Ramos (cell line): ENCODE measurements at regions not wholly inside any gene's neighbourhood (a gene's known extent, or its start where the extent isn't known, plus 50 kb on each side); places are given as distances from the start of the nearest gene placed in this dataset.

Source experiments
- in situ Hi-C: fragments of 300-500 bp; cut with MboI; formaldehyde crosslinking; loops from one replicate; pipeline ENCODE4 v1.14.3; 2022; ENCODE audit warnings: low sequenced_read_pairs; ENCODE audit not compliant: unreplicated experiment

DNA sequence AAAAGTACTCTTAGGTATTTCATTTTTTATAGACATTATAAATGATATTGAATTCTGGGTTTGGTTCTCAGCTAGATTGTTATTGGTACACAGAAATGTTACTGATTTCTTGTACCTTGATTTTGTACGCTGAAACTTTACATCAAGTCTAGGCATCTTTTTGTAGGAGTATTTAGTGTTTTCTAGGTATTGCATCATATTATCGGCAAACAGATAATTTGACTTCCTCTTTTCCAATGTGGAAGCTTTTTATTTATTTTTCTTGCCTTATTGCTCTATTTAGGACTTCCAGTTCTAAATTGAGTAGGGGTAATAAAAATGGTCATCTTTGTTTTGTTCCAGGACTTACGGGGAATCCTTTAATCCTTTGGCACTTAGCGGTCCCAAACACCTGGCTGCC lies 676.6 kb upstream of the CCDC179 start:
- in situ Hi-C loops = no loop called here

DNA sequence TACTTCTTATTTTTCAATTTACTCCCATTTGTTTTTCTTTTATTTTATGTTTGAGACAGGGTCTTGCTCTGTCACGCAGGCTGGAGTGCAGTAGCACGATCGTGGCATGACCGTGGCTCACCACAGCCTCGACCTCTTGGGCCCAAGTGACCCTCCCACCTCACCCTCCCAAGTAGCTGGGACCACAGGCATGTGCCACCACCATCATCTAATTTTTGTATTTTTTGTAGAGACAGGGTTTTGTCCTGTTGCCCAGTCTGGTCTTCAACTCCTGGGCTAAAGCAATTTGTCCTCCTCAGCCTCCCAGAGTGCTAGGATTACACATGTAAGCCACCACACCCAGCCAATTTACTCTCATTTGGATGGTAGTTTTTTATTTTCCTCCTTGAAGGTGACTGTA lies 679.3 kb upstream of the CCDC179 start:
- in situ Hi-C loops = no loop called here

DNA sequence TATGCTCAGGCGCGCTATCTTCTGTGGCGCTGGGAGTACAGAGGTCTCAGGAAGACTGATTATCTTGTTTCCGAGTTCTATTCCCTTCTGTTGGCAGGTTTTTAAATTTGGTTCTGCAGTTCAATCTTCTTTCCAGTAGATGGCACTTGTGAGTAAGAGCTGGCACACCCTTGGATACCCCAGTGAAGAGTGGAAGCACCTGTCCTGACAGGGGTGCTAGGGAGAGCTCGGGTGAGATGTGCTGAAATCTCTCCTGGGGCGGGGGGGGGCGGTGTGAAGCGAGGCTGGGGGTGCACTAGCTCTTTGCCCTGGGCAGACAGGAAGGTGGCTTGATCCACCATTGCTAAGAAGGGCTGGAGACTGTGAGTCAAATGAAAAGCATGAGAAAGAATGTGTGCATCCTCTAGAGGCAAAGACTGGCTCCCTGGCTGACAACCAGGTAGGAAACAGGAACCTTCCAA lies 679.9 kb upstream of the CCDC179 start:
- in situ Hi-C loops = no loop called here

DNA sequence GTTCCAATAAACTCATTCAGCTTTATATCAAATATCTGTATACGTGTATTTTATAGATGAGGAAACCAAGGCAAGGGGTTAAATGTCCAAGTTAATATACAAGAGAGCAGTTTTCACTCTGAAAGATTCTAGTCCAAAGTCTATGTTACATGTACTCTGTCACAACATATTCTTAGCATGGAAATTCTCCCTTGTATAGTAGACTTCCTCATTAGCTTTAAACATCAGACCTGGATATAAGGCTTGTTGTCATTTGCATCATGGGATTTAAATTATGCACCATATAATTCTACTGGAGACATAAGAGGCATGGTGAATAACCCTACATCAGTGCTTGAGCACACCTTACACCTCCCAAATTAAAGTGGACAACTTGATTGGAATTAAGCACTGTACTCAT lies 681.9 kb upstream of the CCDC179 start:
- in situ Hi-C loops = no loop called here

DNA sequence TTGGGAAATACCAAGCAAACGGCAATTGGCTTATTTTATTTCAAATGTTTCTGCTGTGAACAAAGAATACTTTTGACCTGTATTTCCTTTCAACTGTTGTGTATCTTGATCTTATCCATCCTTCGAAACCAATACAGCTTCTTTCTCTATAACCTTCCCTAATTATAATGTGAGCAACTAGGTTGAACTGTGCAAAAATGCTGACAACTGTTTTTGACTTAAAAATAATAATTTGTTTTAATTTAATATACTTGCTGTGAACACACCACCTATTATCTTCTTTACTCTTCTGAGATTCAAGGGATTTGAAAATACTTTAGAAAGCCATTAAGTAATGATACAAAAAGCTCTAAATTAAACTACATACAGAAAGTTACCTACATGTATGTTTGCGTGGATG lies 682.5 kb upstream of the CCDC179 start:
- in situ Hi-C loops = no loop called here

DNA sequence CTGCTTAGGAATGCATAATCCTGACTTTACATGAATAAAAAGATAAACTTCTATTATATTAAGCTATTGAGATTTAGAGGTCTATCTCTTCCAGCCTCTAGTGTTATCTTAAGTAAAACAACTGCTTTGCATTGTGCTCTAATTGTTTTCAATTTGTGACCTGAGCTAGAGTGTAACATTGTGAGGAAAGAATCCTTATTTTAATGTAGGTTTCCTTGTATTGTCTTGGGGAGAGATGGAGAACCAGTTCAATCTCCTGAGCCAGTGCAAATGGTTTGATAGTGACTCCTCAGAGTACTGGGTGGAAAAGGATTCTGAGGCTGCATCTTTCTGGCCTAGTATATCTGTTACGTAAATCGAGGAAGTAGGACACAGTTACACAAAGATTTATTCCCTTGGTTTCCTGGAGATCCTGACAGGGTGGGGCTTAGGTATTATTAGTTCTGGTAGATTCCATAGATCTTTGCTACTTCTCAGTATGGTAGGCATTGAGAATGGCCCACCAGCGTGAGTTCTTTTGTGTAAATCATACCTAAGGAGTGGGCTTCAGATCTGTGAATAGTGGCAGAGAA lies 683.5 kb upstream of the CCDC179 start:
- in situ Hi-C loops = no loop called here

DNA sequence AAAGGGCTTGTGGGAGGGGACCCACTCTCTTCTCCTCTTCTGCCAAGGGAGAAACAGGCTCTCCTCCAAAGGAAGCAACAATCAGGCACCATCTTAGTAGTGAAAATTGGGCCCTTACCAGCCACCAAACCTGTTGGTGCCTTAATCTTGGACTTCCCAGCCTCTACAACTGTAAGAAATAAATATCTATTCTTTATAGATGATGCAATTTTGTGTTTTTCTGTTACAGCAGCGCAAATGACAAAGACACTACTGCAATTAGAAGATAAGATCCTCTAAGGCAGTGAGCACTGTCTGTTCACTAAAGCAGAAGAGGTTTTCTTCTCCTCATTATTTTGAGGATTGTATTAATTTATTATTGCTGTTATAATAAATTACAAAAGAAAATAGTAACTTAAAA lies 691.4 kb upstream of the CCDC179 start:
- in situ Hi-C loops = no loop called here

DNA sequence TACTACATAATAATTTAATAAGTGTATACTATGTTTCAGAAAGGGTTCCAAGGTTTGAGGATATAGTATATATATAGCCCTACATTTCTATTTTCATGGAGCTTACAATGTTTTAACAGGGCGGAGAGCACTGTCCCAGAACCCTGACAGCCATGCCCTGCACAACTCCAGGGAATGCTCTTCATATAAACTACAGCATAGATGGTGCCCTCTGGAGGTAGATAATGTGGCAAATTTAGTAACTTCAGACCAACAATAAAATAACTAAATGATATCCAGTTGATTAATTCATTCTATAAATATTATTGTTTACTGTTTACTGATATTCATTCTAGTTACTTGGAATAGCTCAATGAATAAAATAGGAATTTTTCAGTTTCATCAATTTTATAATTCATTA lies 693.7 kb upstream of the CCDC179 start:
- in situ Hi-C loops = no loop called here

DNA sequence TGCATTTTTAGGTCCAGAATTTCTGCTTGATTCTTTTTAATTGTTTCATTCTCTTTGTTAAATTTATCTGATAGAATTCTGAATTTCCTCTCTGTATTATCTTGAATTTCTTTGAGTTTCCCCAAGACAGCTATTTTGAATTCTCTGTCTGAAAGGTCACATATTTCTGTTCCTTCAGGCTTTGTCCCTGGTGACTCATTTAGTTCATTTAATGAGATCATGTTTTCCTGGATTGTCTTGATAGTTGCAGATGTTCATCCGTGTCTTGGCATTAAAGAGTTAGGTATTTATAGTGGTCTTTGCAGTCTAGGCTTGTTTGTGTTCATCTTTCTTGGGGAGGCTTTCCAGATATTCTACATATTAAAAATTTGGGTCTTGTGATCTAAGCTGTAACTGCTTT lies 694.8 kb upstream of the CCDC179 start:
- in situ Hi-C loops = no loop called here

DNA sequence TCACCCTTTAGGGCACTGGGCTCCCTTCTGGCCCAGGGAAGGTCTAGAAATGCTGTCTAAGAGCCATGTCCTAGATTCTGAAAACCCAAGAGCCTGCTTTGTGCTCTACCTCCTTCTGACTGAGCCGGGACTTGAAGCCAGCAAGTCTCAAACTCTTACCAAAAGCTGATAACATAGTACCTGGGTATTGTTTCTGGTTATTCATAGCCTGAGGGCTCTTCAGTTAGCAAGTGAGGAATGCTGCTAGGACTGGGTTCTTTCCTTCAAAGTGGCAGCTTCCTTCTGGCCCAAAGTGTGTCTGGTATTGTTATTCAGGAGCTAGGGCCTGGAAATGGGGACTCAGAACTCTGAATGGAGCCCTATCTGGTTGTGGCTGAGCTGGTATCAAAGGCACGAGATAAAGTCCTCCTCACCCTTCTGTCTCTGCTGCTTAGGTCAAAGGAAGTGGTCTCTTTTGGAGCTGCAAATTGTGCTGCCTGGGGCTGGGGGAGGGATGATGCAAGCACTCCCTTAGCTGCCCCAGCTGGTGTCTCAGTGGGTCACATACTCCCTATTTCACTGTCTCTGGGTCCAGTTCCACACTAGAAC lies 696.0 kb upstream of the CCDC179 start:
- in situ Hi-C loops = no loop called here

DNA sequence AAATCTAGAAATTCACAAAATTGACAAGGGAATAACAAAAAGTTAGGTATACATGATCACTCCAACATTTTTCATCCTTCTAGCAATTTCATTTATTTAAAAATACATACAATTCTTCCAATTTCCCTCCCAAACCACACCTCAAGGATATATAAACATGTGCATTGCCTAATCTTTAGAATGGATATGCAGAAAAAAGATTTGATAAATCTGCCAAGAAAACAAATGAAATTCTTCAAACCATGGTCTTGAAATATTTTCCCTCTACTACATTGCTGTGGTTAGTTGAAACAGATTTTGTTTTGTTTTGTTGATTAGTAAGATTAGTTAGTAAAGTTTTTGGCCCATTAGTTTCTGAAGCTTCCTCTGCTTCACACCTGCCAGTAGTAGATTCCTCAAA lies 703.3 kb upstream of the CCDC179 start:
- in situ Hi-C loops = no loop called here

DNA sequence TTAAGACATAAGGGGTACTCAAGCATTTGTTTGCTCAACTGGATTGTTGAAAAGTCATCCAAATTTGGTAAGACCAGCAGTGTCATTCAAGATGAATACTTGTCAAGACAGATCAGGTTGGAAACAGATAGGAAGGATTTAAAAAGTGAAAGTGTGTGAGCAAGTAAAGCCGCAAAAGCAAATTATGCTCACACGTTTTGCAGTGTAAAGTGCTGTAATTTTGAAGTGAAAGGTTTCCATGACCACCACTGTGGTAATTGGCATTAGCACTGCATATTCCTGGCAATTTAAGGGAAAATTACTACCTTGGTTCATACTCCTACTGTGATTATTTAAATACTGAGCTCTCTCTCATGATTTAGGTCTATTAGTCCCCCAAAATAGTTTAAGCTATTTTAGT lies 704.1 kb upstream of the CCDC179 start:
- in situ Hi-C loops = no loop called here

DNA sequence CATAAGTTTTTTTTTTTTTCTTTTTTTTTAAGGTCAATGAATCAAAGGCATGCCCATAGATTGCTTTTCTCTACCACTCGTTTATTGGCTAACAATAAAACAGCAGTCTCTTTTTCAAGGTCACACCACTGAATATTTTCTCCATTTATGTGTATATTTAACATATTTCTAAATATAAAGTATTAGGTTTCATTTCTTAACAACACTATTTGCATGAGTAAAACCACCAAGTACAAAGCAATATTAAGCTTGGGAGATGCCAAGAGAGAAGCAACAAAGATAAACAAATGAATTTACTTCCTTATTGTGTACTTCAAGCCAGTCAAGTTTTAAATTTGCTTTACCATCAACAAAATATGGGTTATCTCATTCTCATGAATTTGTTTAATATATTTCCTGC lies 708.9 kb upstream of the CCDC179 start:
- in situ Hi-C loops = no loop called here

DNA sequence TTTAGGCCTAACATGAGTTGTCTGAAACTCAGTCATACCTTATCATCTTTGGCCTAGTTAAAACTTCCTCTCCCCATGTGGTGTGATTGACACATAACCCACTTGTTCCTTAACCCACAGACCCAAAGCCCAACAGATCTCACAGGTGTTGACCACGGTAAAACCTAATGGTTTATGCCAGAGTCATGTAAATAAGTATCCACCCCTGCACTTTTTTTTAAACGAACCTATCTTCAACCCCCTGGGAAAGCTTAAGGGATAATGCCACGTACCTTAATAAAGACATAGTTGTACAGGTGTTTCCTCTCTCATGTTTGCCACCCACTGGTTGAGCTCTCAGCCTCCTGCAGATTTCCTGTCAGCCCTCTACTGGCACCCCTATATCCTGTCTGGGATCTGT lies 709.3 kb upstream of the CCDC179 start:
- in situ Hi-C loops = no loop called here

DNA sequence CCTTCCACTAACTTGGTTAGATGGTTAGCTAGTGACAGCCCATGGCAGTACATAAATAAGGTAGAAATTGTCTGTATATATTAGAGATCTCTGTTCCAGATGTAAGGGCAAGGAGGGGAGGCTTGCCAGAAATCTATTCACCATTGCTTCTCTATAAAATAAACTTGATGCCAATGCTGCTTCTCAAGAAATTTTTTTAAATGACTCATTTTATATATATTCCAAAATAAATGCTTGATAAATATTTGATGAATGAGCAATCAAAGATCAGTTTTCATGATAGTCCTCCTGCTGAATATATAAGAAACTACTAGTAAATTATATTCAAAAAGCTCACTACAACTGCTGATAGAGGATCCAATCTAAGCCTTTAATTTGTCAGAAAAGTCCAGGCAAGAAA lies 710.6 kb upstream of the CCDC179 start:
- in situ Hi-C loops = no loop called here

DNA sequence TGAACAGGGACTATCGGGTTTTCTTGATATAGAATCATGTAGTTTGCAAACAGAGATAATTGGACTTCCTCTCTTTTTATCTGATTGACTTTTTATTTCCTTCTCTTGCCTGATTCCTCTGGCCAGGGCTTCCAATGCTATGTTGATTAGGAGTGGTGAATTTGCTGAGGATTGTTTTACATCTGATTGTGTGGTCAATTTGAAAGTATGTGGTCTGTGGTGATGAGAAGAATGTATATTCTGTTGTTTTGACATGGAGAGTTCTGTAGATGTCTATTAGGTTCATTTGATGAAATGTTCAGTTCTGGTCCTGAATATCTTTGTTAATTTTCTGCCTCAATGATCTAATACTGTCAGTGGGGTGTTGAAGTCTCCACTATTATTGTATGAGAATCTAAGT lies 713.2 kb upstream of the CCDC179 start:
- in situ Hi-C loops = no loop called here

DNA sequence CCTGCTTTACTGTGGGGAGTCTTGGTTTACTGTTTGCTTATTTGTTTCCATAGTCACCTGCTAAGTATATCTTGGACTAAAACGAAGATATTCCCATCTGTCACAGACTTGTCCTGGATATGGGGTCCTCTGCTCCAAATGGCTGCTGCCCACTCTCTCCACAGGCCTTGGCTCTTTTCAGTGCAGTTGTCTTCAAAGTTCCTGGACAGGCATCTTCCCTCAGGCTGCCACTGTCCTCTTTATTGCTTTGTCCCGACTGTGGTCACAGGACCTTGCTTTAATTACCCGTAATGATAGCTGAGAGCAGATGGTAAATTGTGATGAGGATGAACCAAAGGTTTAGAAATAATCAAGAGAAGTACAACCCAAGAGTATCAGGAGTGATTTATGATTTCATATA lies 713.9 kb upstream of the CCDC179 start:
- in situ Hi-C loops = no loop called here

DNA sequence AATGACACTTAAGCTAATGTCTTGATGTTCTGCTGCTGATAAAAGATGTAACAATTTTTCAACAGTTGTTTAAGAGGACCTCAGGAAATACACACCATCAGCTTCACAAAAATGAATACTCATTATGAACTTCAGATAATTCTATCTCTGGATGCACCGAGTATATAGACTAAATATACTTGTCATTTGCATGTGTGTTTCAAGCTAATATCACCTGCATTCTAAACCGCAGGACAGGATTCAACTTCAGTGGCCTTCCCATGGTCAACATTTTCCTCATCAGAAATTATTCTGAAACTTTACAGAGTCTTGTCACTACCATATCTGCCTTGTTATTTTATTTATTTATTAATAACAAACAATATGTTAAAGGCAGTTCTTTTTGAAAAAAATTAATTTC lies 717.0 kb upstream of the CCDC179 start:
- in situ Hi-C loops = no loop called here

DNA sequence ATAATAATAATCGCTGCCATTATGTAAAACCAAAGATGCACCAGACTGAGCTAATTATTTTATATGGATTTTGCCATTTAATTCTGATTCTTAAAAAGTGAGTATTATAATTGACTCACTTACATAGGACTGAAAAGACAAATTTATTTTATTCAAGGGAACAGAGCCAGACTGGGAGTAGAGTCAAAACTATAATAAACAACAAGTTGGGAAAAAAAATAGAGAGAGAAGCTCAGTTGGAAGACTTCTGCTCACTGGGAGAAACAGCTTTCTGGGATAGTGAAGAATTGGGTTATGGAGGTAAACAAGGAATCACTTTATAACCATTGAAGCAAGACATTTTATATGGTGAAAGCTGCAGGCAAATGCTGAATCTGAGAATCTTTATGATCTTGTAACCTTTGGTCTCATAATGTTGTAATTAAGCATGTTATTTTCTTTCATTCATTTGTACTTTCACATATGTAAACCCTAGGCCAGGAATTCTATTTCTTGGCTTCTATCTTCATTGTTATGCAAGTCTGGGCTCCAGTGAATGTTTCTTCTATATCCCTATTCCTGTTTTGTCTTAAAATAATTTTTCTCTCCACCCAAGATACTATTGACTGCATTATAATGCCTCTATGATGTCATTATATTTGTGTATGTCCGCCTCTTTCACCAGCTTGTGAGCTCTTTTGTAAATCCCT lies 725.3 kb upstream of the CCDC179 start:
- in situ Hi-C loops = no loop called here

DNA sequence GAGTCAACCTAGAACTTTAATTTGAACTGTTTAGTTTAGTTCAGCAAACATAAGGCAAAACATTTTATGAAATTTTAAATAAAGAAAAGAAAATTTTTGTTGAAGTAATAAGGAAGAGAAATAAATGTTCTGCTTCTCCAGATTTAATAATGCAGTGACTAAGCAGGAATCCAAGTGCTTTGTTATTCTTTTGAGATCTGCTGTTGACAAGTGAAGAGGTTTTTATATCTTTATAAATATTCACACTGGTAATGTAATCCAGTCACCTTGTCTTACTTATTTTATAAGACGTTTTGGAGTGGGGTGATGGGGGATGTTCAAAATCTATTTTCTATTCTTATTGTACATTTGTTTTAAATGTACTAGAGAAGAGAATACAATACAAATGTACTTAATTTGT lies 725.9 kb upstream of the CCDC179 start:
- in situ Hi-C loops = no loop called here

DNA sequence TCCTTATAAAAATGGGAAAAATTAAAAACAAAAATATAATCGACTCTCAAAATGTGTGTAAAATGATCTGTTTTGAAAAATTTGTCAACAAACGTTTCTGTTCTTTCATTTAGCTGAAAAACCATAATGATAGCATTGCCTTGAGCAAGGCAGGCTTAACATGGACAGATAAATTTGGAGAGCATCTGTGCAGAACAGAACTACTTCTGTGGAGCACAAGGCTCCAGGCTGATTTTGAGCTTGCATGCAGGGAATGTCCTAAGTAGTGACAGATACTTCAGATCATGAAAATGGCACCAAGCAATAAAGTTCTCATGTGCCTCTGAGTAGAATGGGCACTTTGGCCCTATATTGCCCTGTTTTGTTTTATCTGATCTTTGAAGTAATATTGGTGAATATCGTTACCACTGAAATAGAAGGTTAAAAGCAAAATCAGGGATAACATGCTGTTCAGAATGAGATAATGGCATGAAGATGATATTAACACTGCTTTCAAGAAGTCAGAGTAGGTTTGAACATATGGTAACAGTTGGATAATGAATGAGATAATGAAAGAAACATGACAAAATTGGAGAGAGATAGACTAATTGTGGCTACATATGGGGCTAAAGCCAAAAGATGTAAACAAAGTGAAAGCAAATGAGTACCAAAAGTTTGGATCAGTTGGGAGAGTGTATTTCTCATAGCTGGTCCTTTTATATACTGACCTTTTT lies 730.5 kb upstream of the CCDC179 start:
- in situ Hi-C loops = no loop called here
